ENCODE measurements at regions not wholly inside any gene's neighbourhood (a gene's known extent, or its start where the extent isn't known, plus 50 kb on each side); places are given as distances from the start of the nearest gene placed in this dataset.

GRCh38 chr17:13292291-13292690 lies 274.5 kb upstream of the ELAC2 start:
- DNase-seq (ENCODE audit: low spot score), result no peak
- in situ Hi-C loops (cut with MboI; ENCODE audit: low pct_unique_long_range_greater_than_20kb, low sequenced_read_pairs, unreplicated experiment), result no loop called here
- TF ChIP-seq, protein P1, sequence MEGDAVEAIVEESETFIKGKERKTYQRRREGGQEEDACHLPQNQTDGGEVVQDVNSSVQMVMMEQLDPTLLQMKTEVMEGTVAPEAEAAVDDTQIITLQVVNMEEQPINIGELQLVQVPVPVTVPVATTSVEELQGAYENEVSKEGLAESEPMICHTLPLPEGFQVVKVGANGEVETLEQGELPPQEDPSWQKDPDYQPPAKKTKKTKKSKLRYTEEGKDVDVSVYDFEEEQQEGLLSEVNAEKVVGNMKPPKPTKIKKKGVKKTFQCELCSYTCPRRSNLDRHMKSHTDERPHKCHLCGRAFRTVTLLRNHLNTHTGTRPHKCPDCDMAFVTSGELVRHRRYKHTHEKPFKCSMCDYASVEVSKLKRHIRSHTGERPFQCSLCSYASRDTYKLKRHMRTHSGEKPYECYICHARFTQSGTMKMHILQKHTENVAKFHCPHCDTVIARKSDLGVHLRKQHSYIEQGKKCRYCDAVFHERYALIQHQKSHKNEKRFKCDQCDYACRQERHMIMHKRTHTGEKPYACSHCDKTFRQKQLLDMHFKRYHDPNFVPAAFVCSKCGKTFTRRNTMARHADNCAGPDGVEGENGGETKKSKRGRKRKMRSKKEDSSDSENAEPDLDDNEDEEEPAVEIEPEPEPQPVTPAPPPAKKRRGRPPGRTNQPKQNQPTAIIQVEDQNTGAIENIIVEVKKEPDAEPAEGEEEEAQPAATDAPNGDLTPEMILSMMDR (IDR thresholded peaks at IDR 0.05; ENCODE audit: extremely low read depth, insufficient read depth, missing control alignments), result no peak

DNA sequence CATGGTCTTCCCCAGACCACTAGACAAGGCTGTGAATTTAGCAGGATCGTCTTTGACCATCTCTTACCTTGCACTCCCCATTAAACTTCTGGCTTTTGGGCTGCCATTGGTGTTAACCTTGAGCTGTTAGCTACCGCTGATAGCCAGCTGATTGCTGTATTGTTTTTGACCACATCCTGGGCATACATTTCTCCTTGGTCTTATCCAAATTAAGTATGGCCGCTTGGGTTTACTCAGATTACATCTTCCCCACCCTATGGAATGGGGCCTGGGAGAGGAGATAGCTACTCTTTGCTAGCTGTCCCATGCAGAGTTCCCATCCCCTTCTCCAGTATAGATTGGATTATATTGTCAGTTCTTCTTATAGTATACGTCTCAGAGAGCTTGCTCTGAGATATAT lies 270.4 kb upstream of the ELAC2 start:
- in situ Hi-C loops (cut with MboI; ENCODE audit: low pct_unique_long_range_greater_than_20kb, low sequenced_read_pairs, unreplicated experiment), result no loop called here

DNA sequence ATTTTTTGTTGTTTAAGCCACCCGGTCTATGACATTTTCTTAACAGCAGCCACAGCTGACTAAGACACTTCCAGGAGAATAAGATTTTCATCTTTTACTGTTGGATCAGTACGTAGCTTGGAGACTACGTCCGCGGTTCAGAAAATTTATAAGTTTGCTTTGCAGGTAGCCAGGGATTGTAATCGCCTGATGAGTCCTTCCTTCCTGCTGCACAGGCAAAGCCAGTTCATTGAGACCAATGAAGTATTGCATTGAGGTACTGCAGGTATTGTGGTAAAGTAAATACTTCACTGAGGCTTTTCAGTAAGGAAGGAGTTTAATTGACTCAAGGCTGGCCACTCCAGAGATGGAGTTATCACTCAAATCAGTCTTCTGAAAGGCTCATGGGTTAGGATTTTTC lies 269.4 kb upstream of the ELAC2 start:
- DNase-seq (ENCODE audit: low spot score), result no peak
- in situ Hi-C loops (cut with MboI; ENCODE audit: low pct_unique_long_range_greater_than_20kb, low sequenced_read_pairs, unreplicated experiment), result no loop called here
- TF ChIP-seq, protein P1 (IDR thresholded peaks at IDR 0.05; ENCODE audit: extremely low read depth, insufficient read depth, missing control alignments), result no peak

More for the DNA sequence above, 270.4 kb upstream of the ELAC2 start:
- no peak for DNase-seq (ENCODE audit: low spot score)
- TF ChIP-seq, protein P1 (IDR thresholded peaks at IDR 0.05; ENCODE audit: extremely low read depth, insufficient read depth, missing control alignments), result no peak

DNA sequence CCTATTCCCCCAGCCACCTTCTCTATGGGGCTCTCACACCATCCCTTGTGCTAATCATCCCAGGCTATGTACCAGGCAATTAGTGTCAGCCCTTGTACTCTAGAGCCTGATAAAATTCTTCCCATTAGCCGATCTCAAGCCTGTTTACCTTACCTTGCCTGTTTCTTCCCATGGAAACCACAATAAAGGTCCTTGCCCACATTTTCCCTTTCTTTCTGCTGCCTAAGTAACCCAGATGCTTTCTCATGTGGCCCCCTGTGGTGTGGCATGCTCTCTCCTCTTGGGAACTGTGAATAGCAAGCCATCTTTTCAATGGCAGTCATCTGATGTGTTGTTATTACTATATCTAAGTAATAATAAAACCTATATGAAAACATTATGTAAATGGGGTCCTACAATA lies 265.8 kb upstream of the ELAC2 start:
- TF ChIP-seq, protein P1 (IDR thresholded peaks at IDR 0.05; ENCODE audit: extremely low read depth, insufficient read depth, missing control alignments), result no peak
- in situ Hi-C loops (cut with MboI; ENCODE audit: low pct_unique_long_range_greater_than_20kb, low sequenced_read_pairs, unreplicated experiment), result no loop called here
- no peak for DNase-seq (ENCODE audit: low spot score)

- in situ Hi-C loops (cut with MboI; ENCODE audit: low pct_unique_long_range_greater_than_20kb, low sequenced_read_pairs, unreplicated experiment), result no loop called here
- TF ChIP-seq, protein P1 (IDR thresholded peaks at IDR 0.05; ENCODE audit: extremely low read depth, insufficient read depth, missing control alignments), result no peak
- DNase-seq (ENCODE audit: low spot score), result no peak
Observed at GRCh38 chr17:13281626-13282025, 263.8 kb upstream of the ELAC2 start.

GRCh38 chr17:13273806-13274205 lies 256.0 kb upstream of the ELAC2 start:
- in situ Hi-C loops (cut with MboI; ENCODE audit: low pct_unique_long_range_greater_than_20kb, low sequenced_read_pairs, unreplicated experiment), result no loop called here
- TF ChIP-seq, protein P1 (IDR thresholded peaks at IDR 0.05; ENCODE audit: extremely low read depth, insufficient read depth, missing control alignments), result no peak
- DNase-seq (ENCODE audit: low spot score), result no peak

GRCh38 chr17:13272296-13272695 lies 254.5 kb upstream of the ELAC2 start:
- TF ChIP-seq, protein P1 (IDR thresholded peaks at IDR 0.05; ENCODE audit: extremely low read depth, insufficient read depth, missing control alignments), result no peak
- in situ Hi-C loops (cut with MboI; ENCODE audit: low pct_unique_long_range_greater_than_20kb, low sequenced_read_pairs, unreplicated experiment), result no loop called here
- no peak for DNase-seq (ENCODE audit: low spot score)

All from GM13977 (cell line).